HG03571 (cell line): ENCODE measurements at regions not wholly inside any gene's neighbourhood (a gene's known extent, or its start where the extent isn't known, plus 50 kb on each side); places are given as distances from the start of the nearest gene placed in this dataset.

Experiments used
- ATAC-seq: cut with Tn5 transposase; IDR thresholded peaks from one replicate; pipeline ENCODE4 v1.9.1; 2021; ENCODE audit not compliant: unreplicated experiment

DNA sequence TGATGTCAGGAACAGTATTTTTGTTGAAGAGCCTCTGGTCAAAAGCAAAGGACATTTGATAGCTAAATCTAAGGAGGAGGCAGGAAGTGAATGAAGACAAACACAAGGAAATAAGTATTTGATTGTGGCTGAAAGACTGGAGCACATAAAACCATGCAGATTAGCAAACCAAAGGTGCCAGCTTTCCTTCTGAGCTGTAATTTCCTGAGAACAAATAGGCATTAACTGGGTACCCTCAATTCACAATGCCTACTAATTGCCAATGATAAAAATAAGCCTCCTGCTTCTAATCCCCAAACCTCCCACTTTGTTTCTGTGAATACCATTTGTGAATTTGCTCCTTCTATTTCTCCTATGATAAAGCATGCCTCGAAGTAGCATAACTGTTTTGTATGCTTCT lies 1279.6 kb upstream of the USP15 start:
- no peak for ATAC-seq

DNA sequence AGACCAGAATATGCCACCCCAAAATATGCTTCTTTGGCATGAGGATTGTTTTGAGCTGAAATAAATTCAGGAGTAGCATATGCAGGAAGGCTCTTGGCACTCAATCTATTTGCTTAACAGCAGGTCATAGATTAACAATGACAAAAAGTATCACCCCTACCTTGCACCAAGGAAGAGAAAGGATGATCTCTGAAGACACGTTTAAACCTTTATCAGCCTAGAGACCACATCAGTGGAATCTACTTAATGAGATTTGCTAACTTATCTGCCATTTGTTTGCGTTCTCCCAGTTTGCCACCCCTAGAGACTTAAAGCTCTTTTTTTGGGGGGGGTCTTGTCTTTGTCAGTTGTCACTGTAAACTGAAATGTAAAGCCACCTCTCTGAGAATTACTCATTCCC lies 1278.7 kb upstream of the USP15 start:
- no peak for ATAC-seq

DNA sequence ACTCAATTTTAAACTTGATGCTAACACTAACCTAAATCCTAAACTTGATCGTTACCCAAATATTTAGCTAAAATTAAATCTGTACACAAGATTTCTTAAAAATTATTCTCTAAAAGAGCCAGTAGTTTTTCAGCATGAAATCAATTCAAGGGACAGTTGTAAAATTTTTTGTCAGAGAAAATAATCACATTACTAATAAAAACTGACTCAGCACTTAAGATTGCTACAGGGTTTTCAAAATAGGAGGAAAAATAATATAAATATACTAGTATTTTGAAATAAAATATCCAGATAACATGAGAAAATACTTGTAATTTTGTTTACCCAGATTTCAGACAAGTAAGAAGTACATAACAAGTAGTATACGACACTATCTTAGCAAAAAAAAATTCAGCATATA lies 1268.1 kb upstream of the USP15 start:
- no peak for ATAC-seq

DNA sequence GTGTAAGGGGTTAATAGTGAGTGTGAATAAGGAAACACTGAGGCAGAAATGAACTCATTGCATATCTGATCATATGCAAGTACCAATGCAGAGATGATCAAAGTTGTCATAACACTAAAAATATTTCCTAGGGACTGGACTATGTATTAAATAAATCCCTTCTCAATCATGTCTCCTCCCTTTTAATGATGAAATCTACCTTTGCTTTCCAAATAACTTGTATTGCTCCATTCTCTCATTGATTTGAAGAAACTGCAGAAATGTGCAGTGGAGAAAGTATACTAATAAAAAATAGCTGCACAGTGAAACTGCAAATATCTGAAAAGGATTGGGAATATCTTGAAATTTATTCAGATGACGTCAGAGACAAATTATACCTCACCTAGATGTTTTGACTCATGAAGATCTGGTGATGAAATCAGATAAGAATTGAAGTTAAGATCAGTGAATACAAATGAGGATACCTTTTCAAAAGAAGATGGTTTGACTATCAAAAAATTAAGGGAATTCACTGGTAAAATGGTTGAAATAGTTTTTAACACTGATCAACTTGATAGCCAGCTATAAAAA lies 1264.9 kb upstream of the USP15 start:
- no peak for ATAC-seq

DNA sequence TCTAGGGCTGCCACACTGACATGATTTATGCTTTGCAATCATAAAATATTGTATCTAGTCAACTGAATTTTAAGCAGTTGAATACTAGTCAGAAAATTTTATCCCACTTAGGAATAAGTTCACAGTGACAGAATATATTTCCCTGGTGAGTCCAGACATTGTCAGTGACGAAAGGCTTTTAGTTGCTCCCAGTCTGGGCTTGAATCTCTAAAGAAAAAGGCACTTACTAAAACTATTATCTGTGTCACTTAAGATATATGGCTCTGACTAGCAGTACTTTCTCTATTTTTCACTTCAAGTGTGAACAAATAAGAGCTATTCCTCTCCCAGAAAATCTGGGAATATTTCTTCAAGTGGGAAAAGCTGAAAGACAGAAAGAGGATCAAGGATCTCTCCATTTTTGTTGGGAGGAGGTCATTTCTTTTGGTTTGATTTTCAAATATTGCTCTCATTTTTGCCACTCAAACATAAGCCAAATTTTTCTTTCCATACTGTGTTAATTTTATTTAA lies 1262.3 kb upstream of the USP15 start:
- no peak for ATAC-seq

DNA sequence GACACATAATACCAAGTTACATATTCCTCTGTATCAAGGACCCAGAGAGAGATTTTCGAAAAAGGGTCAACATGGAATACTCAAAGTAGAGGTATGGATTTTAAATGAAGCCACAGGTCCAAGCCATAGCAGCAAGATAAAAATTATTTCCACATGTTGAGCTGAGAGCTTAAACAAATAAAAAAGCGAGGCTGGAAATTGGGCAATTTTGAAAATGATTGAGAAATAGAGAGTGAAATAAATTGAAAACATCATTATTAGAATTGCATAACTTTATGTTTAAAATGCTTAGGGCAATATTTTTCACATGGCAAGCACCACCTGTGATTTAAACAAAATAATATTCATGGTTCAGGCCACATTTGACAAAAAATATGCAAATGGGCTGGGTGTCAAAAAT lies 1251.0 kb upstream of the USP15 start:
- no peak for ATAC-seq

DNA sequence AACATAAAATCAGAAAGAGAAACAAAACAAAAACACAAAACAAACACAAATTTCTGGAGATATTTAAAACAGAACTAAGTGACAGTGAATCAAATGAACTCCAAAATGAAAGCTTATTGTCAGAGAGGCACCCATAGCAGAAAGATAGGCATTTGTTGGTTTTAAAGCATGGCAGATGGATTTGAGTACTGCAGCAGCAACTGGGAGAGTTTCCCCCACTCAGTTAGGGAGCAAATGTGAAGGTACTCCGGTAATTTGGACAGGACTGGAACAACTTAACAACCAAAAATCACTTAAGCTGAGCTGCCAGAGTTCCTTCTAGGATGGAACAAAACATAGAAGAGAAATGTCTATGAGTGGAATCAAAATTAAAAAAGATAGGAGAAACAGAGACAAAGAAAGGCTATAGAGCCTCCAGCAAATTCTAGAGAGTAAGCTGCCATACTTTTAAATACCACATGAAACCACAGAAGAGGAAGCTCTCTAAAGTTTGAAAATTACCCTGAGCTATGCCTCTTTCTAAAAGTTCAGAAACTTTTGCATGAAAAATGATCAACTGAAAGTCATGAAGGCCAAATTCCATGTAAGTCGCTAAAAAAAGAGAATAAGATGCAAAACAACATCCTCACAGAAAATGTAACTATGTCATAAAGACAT lies 1248.3 kb upstream of the USP15 start:
- ATAC-seq = no peak

DNA sequence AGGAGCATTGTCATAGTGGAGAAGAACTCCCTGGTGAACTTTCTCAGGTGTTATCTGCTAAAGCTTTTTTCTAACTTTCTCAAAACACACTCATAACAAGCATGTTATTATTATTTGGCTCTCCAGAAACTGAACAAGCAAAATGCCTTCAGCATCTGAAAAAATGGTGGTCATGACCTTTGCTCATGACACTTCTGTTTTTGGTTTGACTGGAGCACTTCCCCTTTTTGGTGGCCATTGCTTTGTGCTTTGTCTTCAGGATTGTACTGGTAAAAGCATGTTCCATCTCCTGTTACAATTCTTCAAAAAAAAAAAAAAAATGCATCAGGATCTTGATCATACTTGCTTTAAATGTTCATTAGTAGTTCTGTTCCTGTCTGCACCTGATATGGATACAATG lies 1241.6 kb upstream of the USP15 start:
- ATAC-seq = no peak

DNA sequence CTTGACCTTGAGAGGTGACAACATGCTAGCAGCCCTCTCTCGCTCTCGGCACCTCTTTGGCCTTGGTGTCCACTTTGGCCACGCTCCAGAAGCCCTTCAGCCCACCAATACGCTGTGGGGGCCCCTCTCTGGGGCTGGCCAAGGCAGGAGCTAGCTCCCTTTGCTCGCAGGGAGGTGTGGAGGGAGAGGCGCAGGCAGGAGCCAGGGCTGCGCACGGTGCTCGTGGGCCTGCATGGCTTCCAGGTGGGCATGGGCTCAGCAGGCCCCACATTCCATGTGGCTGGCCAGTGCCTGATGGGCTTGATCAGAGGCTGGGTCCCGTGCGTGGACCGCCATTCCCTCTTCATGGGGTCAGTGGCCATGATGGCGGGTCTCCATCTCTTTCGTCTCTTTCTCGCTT lies 1237.0 kb upstream of the USP15 start:
- no peak for ATAC-seq

DNA sequence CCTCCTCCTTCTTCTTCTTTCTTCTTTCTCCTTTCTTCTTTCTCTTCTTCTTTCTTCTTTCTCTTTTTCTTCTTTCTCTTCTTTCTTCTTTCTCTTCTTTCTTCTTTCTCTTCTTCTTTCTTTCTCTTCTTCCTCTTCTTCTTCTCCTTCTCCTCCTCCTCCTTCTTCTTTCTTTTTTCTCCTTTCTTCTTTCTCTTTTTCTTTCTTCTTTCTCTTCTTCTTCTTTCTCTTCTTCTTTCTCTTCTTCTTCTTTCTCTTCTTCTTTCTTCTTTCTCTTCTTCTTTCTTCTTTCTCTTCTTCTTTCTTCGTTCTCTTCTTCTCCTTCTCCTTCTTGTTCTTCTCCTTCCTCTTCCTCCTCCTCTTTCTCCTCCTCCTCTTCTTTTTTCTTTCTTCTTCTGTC lies 1230.7 kb upstream of the USP15 start:
- no peak for ATAC-seq

DNA sequence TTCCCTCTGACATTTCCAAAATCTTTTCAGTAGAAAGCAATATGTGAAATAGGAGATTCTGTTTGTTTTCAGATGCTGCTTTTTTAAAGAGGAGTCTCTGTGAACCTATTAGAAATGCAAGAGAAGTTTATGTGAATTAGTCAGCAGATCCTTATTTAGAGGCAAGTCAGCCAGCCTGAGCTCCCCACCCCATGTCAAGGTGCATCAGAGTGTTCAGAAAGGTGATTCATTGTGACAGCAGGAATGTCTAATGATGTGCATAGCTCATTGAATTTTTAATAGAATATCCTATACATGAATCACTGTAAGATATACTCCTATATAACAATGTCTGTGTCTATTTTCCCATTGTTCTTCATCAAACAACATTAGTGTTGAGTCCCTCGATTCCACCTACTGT lies 1222.4 kb upstream of the USP15 start:
- no peak for ATAC-seq

DNA sequence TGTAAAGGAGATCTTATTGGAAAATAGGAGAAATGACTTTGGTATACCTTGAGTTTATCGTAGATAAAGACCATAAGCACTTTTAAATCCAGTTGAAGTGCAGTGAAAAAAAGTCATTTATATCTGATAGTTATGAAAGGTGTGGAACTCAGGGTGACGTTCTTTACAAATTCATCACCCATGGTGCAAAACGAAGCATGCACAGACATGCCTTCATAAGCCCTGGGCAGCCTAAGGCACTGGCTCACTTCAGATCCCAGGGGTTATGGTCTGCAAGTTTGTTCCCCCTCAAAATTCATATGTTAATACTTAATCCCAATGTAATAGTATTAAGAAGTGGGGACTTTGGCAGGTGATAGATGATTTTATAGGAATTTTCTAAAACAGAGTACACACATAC lies 1216.4 kb upstream of the USP15 start:
- ATAC-seq = no peak

DNA sequence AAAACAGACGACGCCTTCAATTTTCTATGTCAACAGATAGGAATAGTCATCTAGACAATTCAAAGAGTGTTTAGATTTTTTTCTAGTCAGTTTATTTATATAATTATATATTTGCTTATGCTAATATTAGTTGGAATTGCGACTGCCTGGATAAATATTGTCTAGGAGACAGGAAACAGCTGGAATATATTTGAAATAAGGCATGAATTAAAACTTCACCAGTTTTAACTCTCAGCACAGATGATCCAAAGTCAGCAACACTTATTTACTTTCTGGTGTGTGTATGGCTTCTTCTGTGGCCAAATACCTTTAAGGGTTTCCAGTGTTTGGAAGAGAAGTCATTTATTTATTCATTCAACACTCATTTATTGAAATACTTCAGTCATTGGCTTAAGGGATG lies 1215.4 kb upstream of the USP15 start:
- ATAC-seq = no peak

DNA sequence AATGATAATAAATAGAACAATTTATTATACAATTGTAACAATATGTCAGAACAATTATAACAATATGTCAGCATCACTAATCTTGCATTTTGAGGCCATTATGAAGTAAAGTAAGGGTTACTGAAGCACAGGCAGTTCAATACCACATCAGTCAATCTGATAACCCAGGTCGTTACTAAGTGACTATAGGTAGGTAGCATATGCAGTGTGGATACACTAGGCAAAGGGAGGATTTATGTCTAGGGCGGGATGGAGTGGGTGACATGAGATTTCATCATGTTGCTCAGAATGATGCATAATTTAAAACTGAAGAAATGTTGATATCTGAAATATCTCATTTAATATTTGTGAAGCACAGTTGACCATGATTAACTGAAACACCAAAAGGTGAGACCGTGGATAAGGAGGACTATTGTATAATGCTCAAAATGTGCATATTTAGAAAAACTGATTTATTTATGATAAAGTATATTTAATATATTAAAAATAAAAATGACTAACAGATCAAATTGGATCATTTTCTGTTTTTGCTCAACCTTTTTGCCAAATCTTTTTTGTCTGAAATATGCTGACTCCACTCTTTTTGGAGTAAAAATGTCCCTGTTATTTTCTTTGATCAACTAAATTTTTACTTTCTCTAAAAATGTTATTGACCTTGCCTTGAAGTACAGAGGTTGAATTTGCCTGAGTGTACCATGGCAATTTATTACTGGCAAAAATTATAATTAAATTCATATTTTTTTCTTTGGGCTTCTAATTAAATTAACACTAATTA lies 1189.4 kb upstream of the USP15 start:
- ATAC-seq = no peak

DNA sequence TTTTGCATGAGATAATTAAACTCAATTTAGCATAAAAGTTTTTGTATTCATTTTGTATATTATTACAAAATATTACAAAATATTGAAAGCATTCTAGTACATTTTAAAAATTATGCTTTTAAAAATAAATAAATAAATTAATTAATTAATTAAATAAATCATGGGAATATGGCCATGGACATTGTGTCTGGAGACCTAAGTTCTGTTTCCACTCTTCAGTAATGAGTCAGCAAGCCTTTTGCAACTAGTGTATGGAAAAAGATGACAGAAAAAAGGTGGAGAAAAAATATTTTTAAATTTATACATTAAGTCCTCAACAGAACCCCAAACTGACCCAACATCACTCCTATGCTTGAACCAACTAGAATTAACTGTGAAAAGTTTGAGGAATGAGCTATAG lies 1187.5 kb upstream of the USP15 start:
- no peak for ATAC-seq

DNA sequence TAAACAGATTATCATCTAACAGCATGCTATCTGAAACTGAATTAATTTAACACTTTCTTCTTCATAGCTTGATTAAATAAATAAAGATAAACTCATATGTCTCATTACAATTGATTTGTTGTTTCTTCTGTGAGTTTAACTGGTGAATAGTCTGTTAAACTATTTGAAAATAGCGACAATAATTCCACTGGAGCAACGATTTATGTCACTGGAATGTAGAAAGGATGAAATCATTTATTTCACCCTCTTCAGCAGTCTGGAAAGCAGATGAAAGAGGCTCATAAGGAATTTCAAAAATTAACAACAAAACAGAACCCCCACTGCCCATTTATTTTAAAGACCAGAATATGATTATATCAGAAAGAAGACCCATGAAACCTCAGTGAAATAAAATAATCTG lies 1165.1 kb upstream of the USP15 start:
- no peak for ATAC-seq

DNA sequence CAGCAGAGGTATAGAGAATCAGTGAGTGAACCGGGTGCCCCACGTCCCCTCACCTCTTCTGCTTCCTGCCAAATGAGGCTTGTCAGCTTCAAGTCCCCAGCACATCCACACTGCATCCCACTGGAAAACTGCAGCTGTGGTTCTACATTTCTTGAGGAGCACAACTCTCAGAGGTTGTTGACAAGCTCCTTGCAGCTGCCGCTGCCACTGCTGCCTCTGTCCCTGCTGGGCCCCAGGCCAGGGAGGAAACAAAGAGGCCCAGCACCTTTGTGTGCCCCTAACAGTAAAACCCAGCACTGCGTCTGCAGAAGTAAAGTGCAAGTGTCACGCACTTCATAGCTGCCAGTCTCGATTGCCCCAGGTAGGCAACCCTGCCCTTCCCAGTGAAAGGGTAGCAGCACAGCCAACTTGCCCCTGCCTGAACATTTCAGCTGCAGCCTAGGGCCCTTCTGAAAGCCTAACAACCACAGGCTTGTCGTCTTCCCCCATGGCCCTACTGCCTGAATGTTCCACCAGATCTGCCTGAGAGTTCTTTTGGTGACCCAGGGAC lies 1162.1 kb upstream of the USP15 start:
- ATAC-seq = no peak

DNA sequence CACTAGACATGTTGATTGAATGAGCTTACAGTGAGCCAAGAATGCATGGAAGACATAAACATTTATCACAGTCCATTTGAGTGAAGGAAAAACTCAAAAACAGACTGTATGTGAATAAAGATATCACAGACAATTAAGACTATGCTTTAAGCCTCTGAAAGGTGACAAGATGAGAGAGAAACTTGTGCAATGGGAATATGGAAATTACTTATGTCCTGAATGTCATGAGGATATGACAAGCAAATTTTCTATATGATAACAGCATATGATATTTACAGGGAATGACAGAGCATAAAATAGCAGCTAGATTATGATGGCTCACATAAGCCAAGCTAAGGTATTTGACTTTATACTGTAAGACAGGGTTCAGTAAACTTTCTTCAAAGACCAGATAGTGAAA lies 1153.1 kb upstream of the USP15 start:
- ATAC-seq = no peak

DNA sequence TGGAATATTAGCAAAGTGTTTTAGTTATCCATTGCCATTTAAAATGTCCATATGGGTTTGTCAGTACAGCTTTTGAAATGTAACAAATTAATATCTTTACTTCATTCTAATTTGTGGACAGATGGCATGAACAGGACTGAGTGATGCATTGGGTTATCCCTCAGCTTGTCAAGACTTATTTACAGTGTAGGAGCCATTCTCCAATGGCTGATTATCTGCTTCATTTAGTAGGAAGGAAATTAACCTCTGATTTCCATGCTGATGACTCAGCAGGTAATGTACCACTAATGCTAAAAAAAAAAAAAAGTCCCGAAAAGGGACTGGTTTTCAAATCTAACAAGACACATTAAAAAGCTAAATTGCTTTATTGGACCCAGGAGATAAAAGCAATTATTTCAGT lies 1149.0 kb upstream of the USP15 start:
- ATAC-seq = no peak

DNA sequence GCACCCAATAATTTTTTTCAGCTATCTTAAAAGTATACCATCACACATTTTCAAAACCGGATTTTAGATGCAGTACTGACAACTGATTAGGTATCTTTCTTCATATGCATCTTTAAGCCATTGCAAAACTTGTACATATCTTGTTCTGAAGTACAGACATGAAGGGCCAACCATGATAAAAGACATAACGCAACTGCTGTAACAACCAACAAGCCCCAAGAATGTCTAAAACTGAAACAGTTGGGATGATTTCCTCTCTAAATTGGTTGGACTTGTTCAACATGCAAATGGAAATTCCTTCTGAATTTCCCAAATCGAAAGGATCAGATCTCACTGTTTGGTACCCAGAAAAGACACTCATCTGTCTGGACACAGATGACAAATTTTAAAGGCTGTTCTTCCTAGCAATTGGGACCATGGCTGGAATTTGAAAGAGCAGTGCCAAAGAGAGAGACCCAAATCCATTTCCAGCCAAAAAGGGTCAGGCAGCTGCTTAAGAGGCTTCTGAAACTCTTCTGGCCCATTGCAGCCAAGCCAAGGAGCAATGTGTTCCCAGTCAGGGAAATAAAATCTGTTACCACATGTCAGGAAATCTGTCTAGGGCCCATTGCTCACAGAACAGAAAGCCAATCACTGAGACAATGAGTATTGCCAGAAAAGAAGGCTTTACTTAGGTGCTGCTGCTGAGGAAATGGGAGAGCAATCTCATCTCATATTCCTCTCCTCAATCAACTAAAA lies 1122.4 kb upstream of the USP15 start:
- ATAC-seq = no peak

DNA sequence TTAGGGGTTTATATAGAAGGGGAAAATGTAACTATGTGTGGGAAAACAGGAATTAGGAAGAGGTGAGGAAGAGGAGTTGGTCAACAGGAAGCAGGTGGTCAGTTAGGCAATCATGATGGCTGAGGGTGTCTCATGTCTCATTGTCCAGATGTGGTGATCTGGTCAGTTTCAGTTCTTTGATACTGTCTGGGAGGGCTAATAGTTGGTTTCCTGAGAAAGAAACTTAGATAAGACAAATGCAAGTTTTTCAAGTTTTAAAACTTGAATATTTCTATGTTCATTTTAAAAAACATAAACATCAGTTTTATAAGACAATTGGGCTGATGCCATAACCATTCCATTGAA lies 1121.8 kb upstream of the USP15 start:
- no peak for ATAC-seq

DNA sequence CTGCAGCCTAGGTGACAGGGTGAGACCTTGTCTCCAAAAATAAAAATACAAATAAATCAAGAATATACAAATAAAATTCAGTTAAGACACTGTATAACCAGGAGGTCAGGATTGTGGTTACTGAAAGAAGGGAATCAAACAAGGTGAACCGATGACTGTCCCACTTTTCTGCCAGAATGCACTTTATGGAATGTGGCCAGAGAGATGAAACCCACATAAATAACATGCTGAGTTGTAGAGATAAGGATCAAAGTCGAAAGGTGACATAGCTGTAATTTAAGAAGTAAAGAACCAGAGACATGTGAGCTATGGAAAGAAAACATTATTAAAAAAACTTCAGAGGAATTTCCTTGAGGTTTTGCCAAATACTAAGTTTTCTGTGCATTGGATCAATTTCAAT lies 1098.2 kb upstream of the USP15 start:
- no peak for ATAC-seq
